Retinal pigment epithelial cell (primary cell): ENCODE measurements at regions not wholly inside any gene's neighbourhood (a gene's known extent, or its start where the extent isn't known, plus 50 kb on each side); places are given as distances from the start of the nearest gene placed in this dataset.
"Not testable (repeated sequence)": the region's sequence is repeated elsewhere in the genome, so short reads cannot be mapped to it uniquely, and the experiment has no call there.

Source experiments
- DNase-seq: peaks from one replicate; pipeline ENCODE4 v3.0.0-alpha.2; 2010; ENCODE audit warnings: low read depth
- H3K4me3 ChIP-seq: 2 replicates; pipeline ENCODE4 v1.5.1; 2011; ENCODE audit warnings: mild to moderate bottlenecking, low read length, control low read depth, moderate library complexity
- CTCF ChIP-seq: conservative IDR thresholded peaks from 2 replicates; pipeline ENCODE4 v1.5.1; 2011; ENCODE audit warnings: low read depth, low read length, control low read depth, inconsistent platforms

DNA sequence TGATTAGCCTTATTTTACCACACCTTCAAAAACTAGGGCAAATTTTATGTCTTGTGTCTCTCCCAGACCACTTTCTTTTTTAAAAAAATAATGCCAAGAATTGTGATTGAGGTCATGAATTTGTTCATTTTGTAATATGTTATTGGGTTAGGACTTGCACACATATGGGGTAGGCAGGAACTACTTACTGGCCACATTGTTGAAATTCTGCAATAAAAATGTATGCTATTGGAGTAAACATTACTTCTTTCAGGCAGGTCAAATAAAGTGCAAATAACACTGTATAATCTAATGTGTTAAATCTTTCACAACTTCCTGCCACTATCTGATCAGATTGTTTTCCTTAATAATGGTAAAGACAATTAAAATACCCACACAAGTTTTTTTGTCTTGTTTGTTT is 166.6 kb upstream of the COL11A1 start:
- no peak for DNase-seq
- no peak overlapping the region for H3K4me3 ChIP-seq
- TF ChIP-seq CTCF, result no peak

DNA sequence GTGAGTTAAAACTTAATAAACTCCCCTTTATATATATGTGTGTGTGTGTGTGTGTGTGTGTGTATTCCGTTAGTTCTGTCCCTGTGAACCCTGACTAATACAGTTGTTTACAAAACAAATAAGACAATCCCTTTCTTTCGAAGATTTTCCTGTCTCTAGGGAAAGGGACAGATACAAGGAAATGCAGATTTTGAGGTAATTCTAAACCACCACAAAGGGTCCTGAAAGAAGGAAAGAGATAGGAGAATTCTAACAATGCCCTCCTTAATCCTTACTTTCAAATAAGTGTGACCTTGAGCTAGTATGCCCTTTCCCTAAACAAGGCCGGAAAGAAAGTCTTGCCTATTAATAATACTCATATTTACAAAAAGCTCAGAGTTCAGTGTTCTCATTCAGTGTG is 164.8 kb upstream of the COL11A1 start:
- no peak overlapping the region for H3K4me3 ChIP-seq
- DNase-seq, result no peak
- no peak for TF ChIP-seq CTCF

DNA sequence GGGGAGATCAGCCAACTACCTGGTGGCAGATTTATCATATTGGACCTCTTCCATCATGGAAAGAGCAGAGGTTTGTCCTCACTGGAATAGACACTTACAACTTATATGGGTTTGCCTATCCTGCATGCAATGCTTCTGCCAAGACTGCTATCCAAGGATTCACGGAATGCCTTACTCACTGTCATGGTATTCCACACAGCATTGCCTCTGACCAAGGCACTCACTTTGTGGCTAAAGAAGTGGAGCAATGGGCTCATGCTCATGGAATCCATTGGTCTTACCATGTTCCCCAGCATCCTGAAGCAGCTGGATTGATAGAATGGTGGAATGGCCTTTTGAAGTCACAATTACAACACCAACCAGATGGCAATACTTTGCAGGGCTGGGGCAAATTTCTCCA is 163.1 kb upstream of the COL11A1 start:
- H3K4me3 ChIP-seq, DNase-seq: not testable (repeated sequence)

- no peak overlapping the region for H3K4me3 ChIP-seq
- DNase-seq, result no peak
- TF ChIP-seq CTCF, result peak; percentile 36
These were observed 159.6 kb upstream of the COL11A1 start for GRCh38 chr1:103267893-103268292.

GRCh38 chr1:103267266-103267665 is 158.9 kb upstream of the COL11A1 start:
- H3K4me3 ChIP-seq, result no peak overlapping the region
- no peak for TF ChIP-seq CTCF
- no peak for DNase-seq

- no peak for TF ChIP-seq CTCF
- no peak for DNase-seq
- H3K4me3 ChIP-seq, result no peak overlapping the region
These were observed 157.7 kb upstream of the COL11A1 start for GRCh38 chr1:103266036-103266435.

GRCh38 chr1:103265551-103265950 is 157.2 kb upstream of the COL11A1 start:
- no peak for TF ChIP-seq CTCF
- no peak for DNase-seq
- H3K4me3 ChIP-seq, result no peak overlapping the region

DNA sequence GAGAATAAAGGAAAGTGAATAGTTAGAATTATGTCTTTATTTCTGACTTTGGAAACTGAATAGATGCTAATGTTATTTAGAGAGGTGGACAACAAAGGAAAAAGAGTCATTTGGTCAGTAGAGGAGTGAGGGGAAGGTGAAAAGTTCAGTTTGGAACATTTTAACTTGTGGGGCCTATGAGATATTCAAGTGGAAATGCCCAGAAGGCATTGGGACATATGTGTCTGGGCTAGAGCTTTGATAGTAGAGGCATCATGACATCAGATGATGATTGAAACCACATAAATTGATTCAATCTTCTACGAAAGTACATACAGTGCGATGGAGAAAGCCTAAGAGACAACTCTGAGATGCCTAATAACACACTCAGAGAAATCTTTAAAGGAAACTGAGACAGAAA is 151.7 kb upstream of the COL11A1 start:
- H3K4me3 ChIP-seq, result no peak overlapping the region
- no peak for DNase-seq
- TF ChIP-seq CTCF, result no peak
